Choroid plexus epithelial cell (primary cell): ENCODE measurements at regions not wholly inside any gene's neighbourhood (a gene's known extent, or its start where the extent isn't known, plus 50 kb on each side); places are given as distances from the start of the nearest gene placed in this dataset.
"Not testable (repeated sequence)": the region's sequence is repeated elsewhere in the genome, so short reads cannot be mapped to it uniquely, and the experiment has no call there.

Experiments used
- DNase-seq: peaks from one replicate; pipeline ENCODE4 v3.0.0-alpha.2; 2010; ENCODE audit warnings: low read depth
- H3K4me3 ChIP-seq: 2 replicates; pipeline ENCODE4 v1.5.1; 2011; ENCODE audit warnings: low read depth, mild to moderate bottlenecking, control low read depth, low read length, moderate library complexity
- TF ChIP-seq, protein P1 (sequence below): conservative IDR thresholded peaks from 2 replicates; pipeline ENCODE4 v1.5.1; 2011; ENCODE audit warnings: low read depth, mild to moderate bottlenecking, control low read depth, inconsistent platforms, low read length, moderate library complexity

- TF ChIP-seq, protein P1, sequence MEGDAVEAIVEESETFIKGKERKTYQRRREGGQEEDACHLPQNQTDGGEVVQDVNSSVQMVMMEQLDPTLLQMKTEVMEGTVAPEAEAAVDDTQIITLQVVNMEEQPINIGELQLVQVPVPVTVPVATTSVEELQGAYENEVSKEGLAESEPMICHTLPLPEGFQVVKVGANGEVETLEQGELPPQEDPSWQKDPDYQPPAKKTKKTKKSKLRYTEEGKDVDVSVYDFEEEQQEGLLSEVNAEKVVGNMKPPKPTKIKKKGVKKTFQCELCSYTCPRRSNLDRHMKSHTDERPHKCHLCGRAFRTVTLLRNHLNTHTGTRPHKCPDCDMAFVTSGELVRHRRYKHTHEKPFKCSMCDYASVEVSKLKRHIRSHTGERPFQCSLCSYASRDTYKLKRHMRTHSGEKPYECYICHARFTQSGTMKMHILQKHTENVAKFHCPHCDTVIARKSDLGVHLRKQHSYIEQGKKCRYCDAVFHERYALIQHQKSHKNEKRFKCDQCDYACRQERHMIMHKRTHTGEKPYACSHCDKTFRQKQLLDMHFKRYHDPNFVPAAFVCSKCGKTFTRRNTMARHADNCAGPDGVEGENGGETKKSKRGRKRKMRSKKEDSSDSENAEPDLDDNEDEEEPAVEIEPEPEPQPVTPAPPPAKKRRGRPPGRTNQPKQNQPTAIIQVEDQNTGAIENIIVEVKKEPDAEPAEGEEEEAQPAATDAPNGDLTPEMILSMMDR = no peak
- peak; percentile 91 for DNase-seq
- no peak overlapping the region for H3K4me3 ChIP-seq
These were observed 202.7 kb downstream of the SPRY1 start for GRCh38 chr4:123599061-123599919.

GRCh38 chr4:123599920-123600810 lies 203.6 kb downstream of the SPRY1 start:
- H3K4me3 ChIP-seq = no peak overlapping the region
- DNase-seq = peak; percentile 80
- TF ChIP-seq, protein P1 = no peak

GRCh38 chr4:123600987-123601904 lies 204.7 kb downstream of the SPRY1 start:
- no peak for DNase-seq
- TF ChIP-seq, protein P1 = no peak
- H3K4me3 ChIP-seq = no peak overlapping the region

- no peak overlapping the region for H3K4me3 ChIP-seq
- DNase-seq = no peak
- TF ChIP-seq, protein P1 = no peak
These were observed 205.4 kb downstream of the SPRY1 start for GRCh38 chr4:123602007-123602406.

- no peak overlapping the region for H3K4me3 ChIP-seq
- DNase-seq = peak; percentile 52
- TF ChIP-seq, protein P1 = no peak
These were observed 206.6 kb downstream of the SPRY1 start for GRCh38 chr4:123603165-123603564.

- H3K4me3 ChIP-seq, DNase-seq: not testable (repeated sequence)
These were observed 209.2 kb downstream of the SPRY1 start for GRCh38 chr4:123605797-123606196.
